BJ (cell line): ENCODE measurements at regions not wholly inside any gene's neighbourhood (a gene's known extent, or its start where the extent isn't known, plus 50 kb on each side); places are given as distances from the start of the nearest gene placed in this dataset.

Experiments
- CTCF ChIA-PET: fragments of 350-600 bp; formaldehyde crosslinking; extraction: SDS; loops from one replicate; lab custom pipeline; 2021; ENCODE audit warnings: antibody characterized with exemption, inconsistent platforms; lab: Yijun Ruan, JAX
- POLR2A ChIA-PET: fragments of 300-600 bp; sonication (Branson Sonifier 250); formaldehyde crosslinking; extraction: SDS; loops from one replicate; lab custom pipeline; 2021; ENCODE audit warnings: antibody characterized with exemption; lab: Charles Lee
- DNase-seq: peaks from one replicate; pipeline ENCODE4 v3.0.0-alpha.2; 2011; ENCODE audit warnings: low read depth
- H3K27me3 ChIP-seq: 2 replicates; pipeline ENCODE4 v1.6.0; 2011; ENCODE audit warnings: low read length; ENCODE audit not compliant: control insufficient read depth, insufficient read depth
- H3K36me3 ChIP-seq: 2 replicates; pipeline ENCODE4 v1.5.1; 2011; ENCODE audit warnings: low read length; ENCODE audit not compliant: control insufficient read depth, insufficient read depth
- H3K4me3 ChIP-seq: 2 replicates; pipeline ENCODE4 v1.5.1; 2011; ENCODE audit warnings: low read depth, mild to moderate bottlenecking, control low read depth, low read length
- TF ChIP-seq, protein P1 (sequence below): IDR thresholded peaks from 2 replicates; pipeline ENCODE4 v1.5.1; 2011; ENCODE audit warnings: low read depth, mild to moderate bottlenecking, control low read depth, inconsistent platforms, low read length, moderate library complexity; ENCODE audit not compliant: insufficient read depth

- ChIA-PET POLR2A (no interaction called here), CTCF (no interaction called here)
- TF ChIP-seq, protein P1, sequence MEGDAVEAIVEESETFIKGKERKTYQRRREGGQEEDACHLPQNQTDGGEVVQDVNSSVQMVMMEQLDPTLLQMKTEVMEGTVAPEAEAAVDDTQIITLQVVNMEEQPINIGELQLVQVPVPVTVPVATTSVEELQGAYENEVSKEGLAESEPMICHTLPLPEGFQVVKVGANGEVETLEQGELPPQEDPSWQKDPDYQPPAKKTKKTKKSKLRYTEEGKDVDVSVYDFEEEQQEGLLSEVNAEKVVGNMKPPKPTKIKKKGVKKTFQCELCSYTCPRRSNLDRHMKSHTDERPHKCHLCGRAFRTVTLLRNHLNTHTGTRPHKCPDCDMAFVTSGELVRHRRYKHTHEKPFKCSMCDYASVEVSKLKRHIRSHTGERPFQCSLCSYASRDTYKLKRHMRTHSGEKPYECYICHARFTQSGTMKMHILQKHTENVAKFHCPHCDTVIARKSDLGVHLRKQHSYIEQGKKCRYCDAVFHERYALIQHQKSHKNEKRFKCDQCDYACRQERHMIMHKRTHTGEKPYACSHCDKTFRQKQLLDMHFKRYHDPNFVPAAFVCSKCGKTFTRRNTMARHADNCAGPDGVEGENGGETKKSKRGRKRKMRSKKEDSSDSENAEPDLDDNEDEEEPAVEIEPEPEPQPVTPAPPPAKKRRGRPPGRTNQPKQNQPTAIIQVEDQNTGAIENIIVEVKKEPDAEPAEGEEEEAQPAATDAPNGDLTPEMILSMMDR, result no peak
- Histone ChIP-seq H3K4me3 (no peak overlapping the region), H3K36me3 (no peaks in the 10 kb centered on the region), H3K27me3 (no peaks in the 10 kb centered on the region)
- DNase-seq, result no peak
Measured at GRCh38 chr7:24129597-24129996, 154.4 kb upstream of the NPY start.

GRCh38 chr7:24130631-24131030 is 153.4 kb upstream of the NPY start:
- TF ChIP-seq, protein P1, result no peak

GRCh38 chr7:24133691-24134090 is 150.3 kb upstream of the NPY start:
- ChIA-PET CTCF (no interaction called here), POLR2A (no interaction called here)

More at GRCh38 chr7:24130631-24131030, 153.4 kb upstream of the NPY start:
- Histone ChIP-seq H3K36me3 (no peaks in the 10 kb centered on the region), H3K27me3 (no peaks in the 10 kb centered on the region), H3K4me3 (no peak overlapping the region)
- ChIA-PET CTCF (no interaction called here), POLR2A (no interaction called here)
- DNase-seq, result no peak

DNA sequence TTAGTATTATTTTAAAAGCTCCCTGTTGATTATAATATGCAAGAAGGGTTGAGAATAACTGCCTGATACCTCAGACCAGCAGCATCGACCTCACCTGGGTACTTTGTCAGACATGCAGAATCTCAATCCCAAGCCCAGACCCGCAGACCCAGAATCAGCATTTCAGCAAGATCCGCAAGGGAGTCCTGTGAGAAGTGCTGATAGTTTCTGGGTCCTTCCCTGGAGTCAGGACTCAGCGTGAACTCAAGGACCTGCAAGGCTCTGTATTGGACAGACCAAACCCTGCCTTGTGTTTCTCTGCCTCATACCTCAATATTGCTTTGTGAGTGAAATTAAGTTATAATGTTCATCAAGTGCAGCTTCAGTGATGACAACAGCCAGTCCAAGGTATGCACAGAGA is 149.5 kb upstream of the NPY start:
- no peak for DNase-seq
- ChIA-PET CTCF (no interaction called here), POLR2A (no interaction called here)
- TF ChIP-seq, protein P1, result no peak
- 0 out of 2 replicates have a peak, but pooled peaks cover 1% of the 10 kb centered on the region for H3K27me3 ChIP-seq
- H3K36me3 ChIP-seq, result no peaks in the 10 kb centered on the region
- H3K4me3 ChIP-seq, result no peak overlapping the region

More at GRCh38 chr7:24133691-24134090, 150.3 kb upstream of the NPY start:
- TF ChIP-seq, protein P1, result no peak
- no peaks in the 10 kb centered on the region for H3K36me3 ChIP-seq
- no peak overlapping the region for H3K4me3 ChIP-seq
- 0 out of 2 replicates have a peak, but pooled peaks cover 1% of the 10 kb centered on the region for H3K27me3 ChIP-seq
- DNase-seq, result no peak

GRCh38 chr7:24135003-24135817 is 148.8 kb upstream of the NPY start:
- no peak for DNase-seq
- TF ChIP-seq, protein P1, result no peak
- POLR2A ChIA-PET, result no interaction called here

More at GRCh38 chr7:24135003-24135817, 148.8 kb upstream of the NPY start:
- Histone ChIP-seq H3K27me3 (0 out of 2 replicates have a peak, but pooled peaks cover 1% of the 10 kb centered on the region), H3K4me3 (no peak overlapping the region), H3K36me3 (no peaks in the 10 kb centered on the region)
- CTCF ChIA-PET, result no interaction called here
